ENCODE measurements at regions not wholly inside any gene's neighbourhood (a gene's known extent, or its start where the extent isn't known, plus 50 kb on each side); places are given as distances from the start of the nearest gene placed in this dataset.

- in situ Hi-C loops (cut with MboI; ENCODE audit: low pct_unique_long_range_greater_than_20kb in 2 of 9, low sequenced_read_pairs in 9 of 9, unreplicated experiment in 9 of 9), result no loop called here
- H3K4me1 ChIP-seq (replicated peaks in 1 of 2), result peaks cover 0 to 7% of the 10 kb centered on the region in 2 donors
- 0 to 100% (median 76%) methylated on average over 1 of the region's 1 CpG; no CpG with 5 or more reads in 6 of the 10 experiments for WGBS, 10 experiments
- peak overlapping the region in 1 of 2 donors; percentile 31 for H3K27ac ChIP-seq
- H3K4me3 ChIP-seq, result no peak overlapping the region
- ATAC-seq (replicated peaks in 6 of 8), result no peak
Measured at GRCh38 chr11:91199866-91200265, 977.0 kb upstream of the CHORDC1 start.

GRCh38 chr11:91194546-91194945, 971.7 kb upstream of the CHORDC1 start:
- Histone ChIP-seq H3K27ac (no peak overlapping the region), H3K4me1 (replicated peaks in 1 of 2) (peaks cover 0 to 7% of the 10 kb centered on the region in 2 donors), H3K4me3 (no peak overlapping the region)
- 0 to 61% (median 36%) methylated on average over 1 to 2 of the region's 2 CpGs for WGBS, 10 experiments
- ATAC-seq (replicated peaks in 6 of 8), result peak in 5 of 8 experiments; percentile 33 to 75 (median 73)
- in situ Hi-C loops (cut with MboI; ENCODE audit: low pct_unique_long_range_greater_than_20kb in 2 of 9, low sequenced_read_pairs in 9 of 9, unreplicated experiment in 9 of 9), result no loop called here

- ATAC-seq (replicated peaks in 6 of 8), result no peak
- H3K27ac ChIP-seq, result no peak overlapping the region
- in situ Hi-C loops (cut with MboI; ENCODE audit: low pct_unique_long_range_greater_than_20kb in 2 of 9, low sequenced_read_pairs in 9 of 9, unreplicated experiment in 9 of 9), result no loop called here
- WGBS, 10 experiments, result 13 to 100% (median 79%) methylated on average over 1 to 6 of the region's 6 CpGs; no CpG with 5 or more reads in 1 of the 10 experiments
- no peak overlapping the region for H3K4me3 ChIP-seq
- H3K4me1 ChIP-seq (replicated peaks in 1 of 2), result no peaks in the 10 kb centered on the region
Measured at GRCh38 chr11:91188484-91188883, 965.6 kb upstream of the CHORDC1 start.

- WGBS, 10 experiments, result 0 to 100% (median 79%) methylated on average over 1 to 2 of the region's 2 CpGs
- H3K4me3 ChIP-seq, result no peak overlapping the region
- in situ Hi-C loops (cut with MboI; ENCODE audit: low pct_unique_long_range_greater_than_20kb in 2 of 9, low sequenced_read_pairs in 9 of 9, unreplicated experiment in 9 of 9), result no loop called here
- no peaks in the 10 kb centered on the region for H3K4me1 ChIP-seq (replicated peaks in 1 of 2)
- no peak overlapping the region for H3K27ac ChIP-seq
- no peak for ATAC-seq (replicated peaks in 6 of 8)
Measured at GRCh38 chr11:91187314-91187713, 964.5 kb upstream of the CHORDC1 start.

- 0 to 43% (median 24%) methylated on average over 1 of the region's 1 CpG; no CpG with 5 or more reads in 4 of the 10 experiments for WGBS, 10 experiments
- in situ Hi-C loops (cut with MboI; ENCODE audit: low pct_unique_long_range_greater_than_20kb in 2 of 9, low sequenced_read_pairs in 9 of 9, unreplicated experiment in 9 of 9), result no loop called here
- H3K4me3 ChIP-seq, result no peak overlapping the region
- ATAC-seq (replicated peaks in 6 of 8), result peak in 5 of 8 experiments; percentile 41 to 79 (median 62)
- H3K4me1 ChIP-seq (replicated peaks in 1 of 2), result no peaks in the 10 kb centered on the region
- H3K27ac ChIP-seq, result no peak overlapping the region
Measured at GRCh38 chr11:91178366-91178765, 955.5 kb upstream of the CHORDC1 start.

GRCh38 chr11:91174734-91175133, 951.9 kb upstream of the CHORDC1 start:
- H3K4me3 ChIP-seq, result no peak overlapping the region
- ATAC-seq (replicated peaks in 6 of 8), result no peak
- in situ Hi-C loops (cut with MboI; ENCODE audit: low pct_unique_long_range_greater_than_20kb in 2 of 9, low sequenced_read_pairs in 9 of 9, unreplicated experiment in 9 of 9), result no loop called here

GRCh38 chr11:91174193-91174592, 951.3 kb upstream of the CHORDC1 start:
- 0 to 100% (median 85%) methylated on average over 1 to 2 of the region's 2 CpGs; no CpG with 5 or more reads in 4 of the 10 experiments for WGBS, 10 experiments
- Histone ChIP-seq H3K4me1 (replicated peaks in 1 of 2) (no peaks in the 10 kb centered on the region), H3K4me3 (no peak overlapping the region), H3K27ac (no peak overlapping the region)
- ATAC-seq (replicated peaks in 6 of 8), result peak in 2 of 8 experiments; percentile 28 to 91
- in situ Hi-C loops (cut with MboI; ENCODE audit: low pct_unique_long_range_greater_than_20kb in 2 of 9, low sequenced_read_pairs in 9 of 9, unreplicated experiment in 9 of 9), result no loop called here

More at GRCh38 chr11:91174734-91175133, 951.9 kb upstream of the CHORDC1 start:
- no peaks in the 10 kb centered on the region for H3K4me1 ChIP-seq (replicated peaks in 1 of 2)
- no peak overlapping the region for H3K27ac ChIP-seq

GRCh38 chr11:91173701-91174100, 950.9 kb upstream of the CHORDC1 start:
- H3K4me3 ChIP-seq, result no peak overlapping the region
- no peak overlapping the region for H3K27ac ChIP-seq
- no peak for ATAC-seq (replicated peaks in 6 of 8)
- H3K4me1 ChIP-seq (replicated peaks in 1 of 2), result no peaks in the 10 kb centered on the region
- in situ Hi-C loops (cut with MboI; ENCODE audit: low pct_unique_long_range_greater_than_20kb in 2 of 9, low sequenced_read_pairs in 9 of 9, unreplicated experiment in 9 of 9), result no loop called here

- Histone ChIP-seq H3K4me1 (replicated peaks in 1 of 2) (no peaks in the 10 kb centered on the region), H3K4me3 (no peak overlapping the region), H3K27ac (no peak overlapping the region)
- no peak for ATAC-seq (replicated peaks in 6 of 8)
- in situ Hi-C loops (cut with MboI; ENCODE audit: low pct_unique_long_range_greater_than_20kb in 2 of 9, low sequenced_read_pairs in 9 of 9, unreplicated experiment in 9 of 9), result no loop called here
Measured at GRCh38 chr11:91170711-91171110, 947.9 kb upstream of the CHORDC1 start.

- in situ Hi-C loops (cut with MboI; ENCODE audit: low pct_unique_long_range_greater_than_20kb in 2 of 9, low sequenced_read_pairs in 9 of 9, unreplicated experiment in 9 of 9), result no loop called here
- no peak overlapping the region for H3K4me3 ChIP-seq
- WGBS, 10 experiments, result 0 to 96% (median 33%) methylated on average over 2 to 3 of the region's 3 CpGs; no CpG with 5 or more reads in 1 of the 10 experiments
- no peak overlapping the region for H3K27ac ChIP-seq
- peak in 1 of 8 experiments; percentile 39 for ATAC-seq (replicated peaks in 6 of 8)
- H3K4me1 ChIP-seq (replicated peaks in 1 of 2), result peaks cover 9 to 13% of the 10 kb centered on the region in 2 donors
Measured at GRCh38 chr11:91164452-91164822, 941.6 kb upstream of the CHORDC1 start.

GRCh38 chr11:91163619-91164451, 941.0 kb upstream of the CHORDC1 start:
- WGBS, 10 experiments, result 0 to 83% (median 53%) methylated on average over 1 to 2 of the region's 2 CpGs
- peaks cover 9 to 13% of the 10 kb centered on the region in 2 donors for H3K4me1 ChIP-seq (replicated peaks in 1 of 2)
- no peak overlapping the region for H3K27ac ChIP-seq
- in situ Hi-C loops (cut with MboI; ENCODE audit: low pct_unique_long_range_greater_than_20kb in 2 of 9, low sequenced_read_pairs in 9 of 9, unreplicated experiment in 9 of 9), result no loop called here
- H3K4me3 ChIP-seq, result no peak overlapping the region
- ATAC-seq (replicated peaks in 6 of 8), result peak in 5 of 8 experiments; percentile 61 to 81 (median 68)

GRCh38 chr11:91160661-91161060, 937.8 kb upstream of the CHORDC1 start:
- peaks cover 9 to 13% of the 10 kb centered on the region in 2 donors for H3K4me1 ChIP-seq (replicated peaks in 1 of 2)
- H3K27ac ChIP-seq, result no peak overlapping the region
- H3K4me3 ChIP-seq, result no peak overlapping the region
- in situ Hi-C loops (cut with MboI; ENCODE audit: low pct_unique_long_range_greater_than_20kb in 2 of 9, low sequenced_read_pairs in 9 of 9, unreplicated experiment in 9 of 9), result no loop called here
- ATAC-seq (replicated peaks in 6 of 8), result no peak
- 0 to 100% (median 83%) methylated on average over 1 of the region's 1 CpG for WGBS, 10 experiments

- in situ Hi-C loops (cut with MboI; ENCODE audit: low pct_unique_long_range_greater_than_20kb in 2 of 9, low sequenced_read_pairs in 9 of 9, unreplicated experiment in 9 of 9), result no loop called here
- Histone ChIP-seq H3K27ac (no peak overlapping the region), H3K4me3 (no peak overlapping the region), H3K4me1 (replicated peaks in 1 of 2) (peaks cover 5 to 6% of the 10 kb centered on the region in 2 donors)
- whole genome bisulfite sequencing, 10 experiments, result 20 to 100% (median 85%) methylated on average over 1 to 3 of the region's 3 CpGs
- peak in 1 of 8 experiments; percentile 45 for ATAC-seq (replicated peaks in 6 of 8)
Measured at GRCh38 chr11:91158891-91159537, 936.2 kb upstream of the CHORDC1 start.
